Nephron progenitor cell (in vitro differentiated cells): ENCODE measurements at regions not wholly inside any gene's neighbourhood (a gene's known extent, or its start where the extent isn't known, plus 50 kb on each side); places are given as distances from the start of the nearest gene placed in this dataset.
"Not testable (repeated sequence)": the region's sequence is repeated elsewhere in the genome, so short reads cannot be mapped to it uniquely, and the experiment has no call there.

Experiments
- DNase-seq: peaks from one replicate; pipeline ENCODE4 v3.0.0; 2021
- H3K27ac Mint-ChIP-seq: 2 replicates; pipeline ENCODE4 v1.8.0; 2021; ENCODE audit warnings: mild to moderate bottlenecking, moderate library complexity, mixed read lengths
- H3K27me3 Mint-ChIP-seq: 2 replicates; pipeline ENCODE4 v1.8.0; 2021; ENCODE audit warnings: mild to moderate bottlenecking, low read depth, mixed read lengths; ENCODE audit not compliant: poor library complexity
- H3K36me3 Mint-ChIP-seq: 2 replicates; pipeline ENCODE4 v1.8.0; 2021; ENCODE audit warnings: low read depth, mixed read lengths
- H3K4me1 Mint-ChIP-seq: 2 replicates; pipeline ENCODE4 v1.8.0; 2021; ENCODE audit warnings: mixed read lengths
- H3K4me3 Mint-ChIP-seq: 2 replicates; pipeline ENCODE4 v1.8.0; 2021; ENCODE audit warnings: mild to moderate bottlenecking, moderate library complexity, mixed read lengths
- H3K9me3 Mint-ChIP-seq: 2 replicates; pipeline ENCODE4 v1.8.0; 2021; ENCODE audit warnings: mild to moderate bottlenecking, moderate library complexity, mixed read lengths
- TF ChIP-seq, protein P1 (sequence below): fragments of 200-600 bp; sonication (generic); IDR thresholded peaks from 2 replicates; pipeline ENCODE4 v1.5.0; 2021; ENCODE audit warnings: antibody characterized with exemption

GRCh38 chr10:117807441-117807840 lies 239.3 kb downstream of the RAB11FIP2 start:
- Mint-ChIP-seq H3K9me3 (peaks cover 36% of the 10 kb centered on the region), H3K4me3 (no peak overlapping the region)
- DNase-seq, result no peak

DNA sequence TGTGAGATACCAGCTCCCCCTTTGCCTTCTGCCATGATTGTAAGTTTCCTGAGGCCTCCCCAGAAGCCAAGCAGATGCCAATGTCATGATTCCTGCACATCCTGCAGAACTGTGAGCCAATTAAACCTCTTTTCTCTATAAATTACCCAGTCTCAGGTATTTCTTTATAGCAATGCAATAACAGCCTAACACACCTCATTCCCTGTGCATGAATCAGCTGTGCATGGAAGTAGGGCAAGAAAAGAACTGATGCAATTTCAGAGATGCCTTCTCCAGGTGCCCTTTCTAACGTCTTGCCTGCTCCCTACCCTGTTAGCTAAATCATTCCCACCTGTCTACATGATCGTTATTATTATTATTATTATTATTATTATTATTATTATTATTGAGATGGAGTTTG lies 230.9 kb downstream of the RAB11FIP2 start:
- not testable (repeated sequence) for H3K27ac Mint-ChIP-seq, H3K36me3 Mint-ChIP-seq, DNase-seq, H3K4me3 Mint-ChIP-seq
- Mint-ChIP-seq H3K27me3 (peaks cover 40% of the 10 kb centered on the region), H3K9me3 (peaks cover 14% of the 10 kb centered on the region), H3K4me1 (peaks cover 20% of the 10 kb centered on the region)

More at GRCh38 chr10:117807441-117807840, 239.3 kb downstream of the RAB11FIP2 start:
- Mint-ChIP-seq H3K27me3 (peaks cover 43% of the 10 kb centered on the region), H3K4me1 (peaks cover 38% of the 10 kb centered on the region), H3K27ac (no peak overlapping the region), H3K36me3 (peaks cover 12% of the 10 kb centered on the region)
- TF ChIP-seq, protein P1, sequence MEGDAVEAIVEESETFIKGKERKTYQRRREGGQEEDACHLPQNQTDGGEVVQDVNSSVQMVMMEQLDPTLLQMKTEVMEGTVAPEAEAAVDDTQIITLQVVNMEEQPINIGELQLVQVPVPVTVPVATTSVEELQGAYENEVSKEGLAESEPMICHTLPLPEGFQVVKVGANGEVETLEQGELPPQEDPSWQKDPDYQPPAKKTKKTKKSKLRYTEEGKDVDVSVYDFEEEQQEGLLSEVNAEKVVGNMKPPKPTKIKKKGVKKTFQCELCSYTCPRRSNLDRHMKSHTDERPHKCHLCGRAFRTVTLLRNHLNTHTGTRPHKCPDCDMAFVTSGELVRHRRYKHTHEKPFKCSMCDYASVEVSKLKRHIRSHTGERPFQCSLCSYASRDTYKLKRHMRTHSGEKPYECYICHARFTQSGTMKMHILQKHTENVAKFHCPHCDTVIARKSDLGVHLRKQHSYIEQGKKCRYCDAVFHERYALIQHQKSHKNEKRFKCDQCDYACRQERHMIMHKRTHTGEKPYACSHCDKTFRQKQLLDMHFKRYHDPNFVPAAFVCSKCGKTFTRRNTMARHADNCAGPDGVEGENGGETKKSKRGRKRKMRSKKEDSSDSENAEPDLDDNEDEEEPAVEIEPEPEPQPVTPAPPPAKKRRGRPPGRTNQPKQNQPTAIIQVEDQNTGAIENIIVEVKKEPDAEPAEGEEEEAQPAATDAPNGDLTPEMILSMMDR, result no peak

DNA sequence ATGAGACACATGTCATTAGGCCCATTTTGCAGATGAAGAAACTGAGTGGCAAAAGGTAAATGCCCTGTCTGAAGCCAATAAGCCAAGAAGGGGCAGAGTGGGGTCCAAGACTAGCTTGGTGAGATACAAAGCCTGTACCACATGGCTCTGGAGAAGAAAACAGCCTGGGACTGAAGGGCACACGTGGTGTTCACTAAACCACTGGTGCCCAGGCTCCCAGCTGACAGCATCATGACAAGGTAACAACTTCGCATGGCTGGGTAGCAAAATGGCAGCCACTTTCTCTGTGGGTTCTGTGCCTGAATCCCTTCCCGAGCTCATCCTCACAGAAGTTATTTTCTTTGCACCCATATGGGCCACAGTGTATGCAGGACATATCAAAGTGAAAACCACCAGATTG lies 229.6 kb downstream of the RAB11FIP2 start:
- DNase-seq, result no peak
- H3K4me3 Mint-ChIP-seq, result no peak overlapping the region
- H3K36me3 Mint-ChIP-seq, result no peaks in the 10 kb centered on the region
- peaks cover 40% of the 10 kb centered on the region for H3K27me3 Mint-ChIP-seq
- peaks cover 26% of the 10 kb centered on the region for H3K4me1 Mint-ChIP-seq
- TF ChIP-seq, protein P1, result no peak
- H3K9me3 Mint-ChIP-seq, result peaks cover 7% of the 10 kb centered on the region
- no peak overlapping the region for H3K27ac Mint-ChIP-seq

DNA sequence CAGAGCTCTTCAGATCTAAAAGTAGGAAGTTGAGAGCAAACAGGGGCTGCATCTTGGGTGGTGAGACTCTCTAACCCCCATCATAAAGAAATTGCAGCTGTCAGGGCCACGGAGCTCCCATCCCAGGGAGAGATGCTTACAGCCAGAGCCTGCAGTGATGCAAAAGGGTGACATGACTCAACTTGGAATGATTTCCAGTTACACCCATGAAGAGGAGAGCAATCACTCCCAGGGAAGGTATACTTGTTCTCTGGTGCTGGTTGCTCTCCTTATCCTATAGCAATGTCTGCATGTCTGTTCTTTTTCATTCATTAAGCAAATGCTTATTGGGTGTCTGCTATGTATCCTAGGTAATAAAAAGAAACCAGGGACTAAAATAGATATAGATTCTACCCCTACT lies 228.0 kb downstream of the RAB11FIP2 start:
- Mint-ChIP-seq H3K4me1 (peaks cover 26% of the 10 kb centered on the region), H3K4me3 (no peak overlapping the region), H3K9me3 (no peaks in the 10 kb centered on the region), H3K27me3 (peaks cover 38% of the 10 kb centered on the region), H3K36me3 (no peaks in the 10 kb centered on the region), H3K27ac (no peak overlapping the region)
- DNase-seq, result no peak
- TF ChIP-seq, protein P1, result no peak

DNA sequence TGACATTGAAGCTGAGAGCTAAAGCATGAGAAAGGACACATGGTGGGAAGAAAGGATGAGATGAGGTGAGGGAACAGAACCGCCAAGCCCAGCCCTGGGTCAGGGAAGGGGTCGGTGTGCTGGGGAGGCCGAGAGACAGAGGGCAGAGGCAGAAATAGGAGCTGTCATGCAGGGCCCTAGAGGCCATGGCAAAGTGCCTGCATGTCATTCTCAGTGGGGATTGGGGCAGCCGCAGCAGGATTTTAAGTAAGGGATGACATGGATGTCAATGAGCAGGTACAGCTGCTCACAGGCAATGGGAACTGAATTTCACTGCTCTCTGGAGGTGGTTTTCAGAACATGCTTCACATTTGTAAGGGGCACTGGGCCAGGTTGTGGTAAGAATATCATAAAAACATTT lies 227.4 kb downstream of the RAB11FIP2 start:
- no peak for DNase-seq
- no peaks in the 10 kb centered on the region for H3K9me3 Mint-ChIP-seq
- no peak overlapping the region for H3K4me3 Mint-ChIP-seq
- peaks cover 35% of the 10 kb centered on the region for H3K27me3 Mint-ChIP-seq
- H3K4me1 Mint-ChIP-seq, result peaks cover 26% of the 10 kb centered on the region
- TF ChIP-seq, protein P1, result no peak
- no peak overlapping the region for H3K27ac Mint-ChIP-seq
- no peaks in the 10 kb centered on the region for H3K36me3 Mint-ChIP-seq

GRCh38 chr10:117823980-117824379 lies 222.8 kb downstream of the RAB11FIP2 start:
- no peak overlapping the region for H3K4me3 Mint-ChIP-seq
- no peak overlapping the region for H3K27ac Mint-ChIP-seq
- TF ChIP-seq, protein P1, result no peak
- no peaks in the 10 kb centered on the region for H3K9me3 Mint-ChIP-seq
- no peak for DNase-seq
- H3K36me3 Mint-ChIP-seq, result no peaks in the 10 kb centered on the region
- H3K27me3 Mint-ChIP-seq, result peaks cover 20% of the 10 kb centered on the region
- peaks cover 48% of the 10 kb centered on the region for H3K4me1 Mint-ChIP-seq
